Pulmonary artery endothelial cell (primary cell): ENCODE measurements at regions not wholly inside any gene's neighbourhood (a gene's known extent, or its start where the extent isn't known, plus 50 kb on each side); places are given as distances from the start of the nearest gene placed in this dataset.

Experiments
- DNase-seq: peaks from one replicate; pipeline ENCODE4 v3.0.0-alpha.2; 2011; ENCODE audit warnings: low read depth, low spot score

- DNase-seq, result no peak
Observed at GRCh38 chr7:110007320-110008063, 1083.4 kb upstream of the LRRN3 start.

- no peak for DNase-seq
Observed at GRCh38 chr7:110010359-110010758, 1080.6 kb upstream of the LRRN3 start.

- no peak for DNase-seq
Observed at GRCh38 chr7:110017405-110017804, 1073.5 kb upstream of the LRRN3 start.

- DNase-seq, result no peak
Observed at GRCh38 chr7:110027385-110027784, 1063.5 kb upstream of the LRRN3 start.

- DNase-seq, result no peak
Observed at GRCh38 chr7:110043519-110043918, 1047.4 kb upstream of the LRRN3 start.

- no peak for DNase-seq
Observed at GRCh38 chr7:110050785-110051184, 1040.1 kb upstream of the LRRN3 start.

GRCh38 chr7:110051372-110051771 is 1039.6 kb upstream of the LRRN3 start:
- DNase-seq, result no peak

- DNase-seq, result no peak
Observed at GRCh38 chr7:110056331-110056730, 1034.6 kb upstream of the LRRN3 start.

GRCh38 chr7:110058401-110058800 is 1032.5 kb upstream of the LRRN3 start:
- DNase-seq, result no peak

- DNase-seq, result no peak
Observed at GRCh38 chr7:110061387-110061786, 1029.5 kb upstream of the LRRN3 start.

- no peak for DNase-seq
Observed at GRCh38 chr7:110065121-110065520, 1025.8 kb upstream of the LRRN3 start.

GRCh38 chr7:110066843-110067242 is 1024.1 kb upstream of the LRRN3 start:
- DNase-seq, result no peak

- no peak for DNase-seq
Observed at GRCh38 chr7:110071192-110071591, 1019.7 kb upstream of the LRRN3 start.

- no peak for DNase-seq
Observed at GRCh38 chr7:110075450-110075849, 1015.5 kb upstream of the LRRN3 start.

- no peak for DNase-seq
Observed at GRCh38 chr7:110076194-110076593, 1014.7 kb upstream of the LRRN3 start.

GRCh38 chr7:110084181-110084807 is 1006.6 kb upstream of the LRRN3 start:
- DNase-seq, result no peak

- no peak for DNase-seq
Observed at GRCh38 chr7:110090110-110090820, 1000.7 kb upstream of the LRRN3 start.

GRCh38 chr7:110095372-110096052 is 995.4 kb upstream of the LRRN3 start:
- no peak for DNase-seq

- DNase-seq, result no peak
Observed at GRCh38 chr7:110104243-110104642, 986.7 kb upstream of the LRRN3 start.

GRCh38 chr7:110105307-110105706 is 985.6 kb upstream of the LRRN3 start:
- DNase-seq, result no peak

GRCh38 chr7:110105840-110106239 is 985.1 kb upstream of the LRRN3 start:
- DNase-seq, result no peak
